Keratinocyte (primary cell): ENCODE measurements at regions not wholly inside any gene's neighbourhood (a gene's known extent, or its start where the extent isn't known, plus 50 kb on each side); places are given as distances from the start of the nearest gene placed in this dataset.

Source experiments
- DNase-seq: peaks from one replicate; pipeline ENCODE4 v3.0.0-alpha.2; 2011; ENCODE audit warnings: low read depth, missing footprints, low spot score
- FAIRE-seq: peaks from 2 replicates; lab custom pipeline; 2011; peaks lifted over from hg19 to GRCh38; lab: Jason Lieb, UNC
- H2AFZ ChIP-seq: 2 replicates; pipeline ENCODE4 v1.6.0; 2012; ENCODE audit warnings: low read length, control low read depth, inconsistent platforms; ENCODE audit not compliant: control insufficient read depth
- H3K27ac ChIP-seq: 2 replicates; pipeline ENCODE4 v1.5.1; 2011; ENCODE audit warnings: low read length; ENCODE audit not compliant: control insufficient read depth, insufficient read depth
- H3K27me3 ChIP-seq: 3 replicates; pipeline ENCODE4 v1.6.0; 2011; ENCODE audit warnings: low read length; ENCODE audit not compliant: control insufficient read depth, insufficient read depth; ENCODE audit errors: extremely low read depth
- H3K36me3 ChIP-seq, 2 experiments: 2 replicates in 1 of 2; 3 replicates in 1 of 2; pipeline ENCODE4 v1.5.1; 2011; ENCODE audit warnings: low read length in 2 of 2, mild to moderate bottlenecking in 1 of 2; ENCODE audit not compliant: control insufficient read depth in 2 of 2, insufficient read depth in 2 of 2; ENCODE audit errors: extremely low read depth in 1 of 2
- H3K4me1 ChIP-seq: 3 replicates; pipeline ENCODE4 v1.5.1; 2011; ENCODE audit warnings: low read length; ENCODE audit not compliant: control insufficient read depth, insufficient read depth; ENCODE audit errors: extremely low read depth
- H3K4me2 ChIP-seq: 3 replicates; pipeline ENCODE4 v1.6.0; 2011; ENCODE audit warnings: low read depth, low read length; ENCODE audit not compliant: control insufficient read depth, insufficient read depth; ENCODE audit errors: extremely low read depth
- H3K4me3 ChIP-seq, 3 experiments: fragments of 200-600 bp in 1 of 3; sonication (generic) in 1 of 3; 2 replicates in 2 of 3; 3 replicates in 1 of 3; pipeline ENCODE4 v1.5.1; 2011 to 2016; ENCODE audit warnings: low read length in 3 of 3, mild to moderate bottlenecking in 3 of 3, control low read depth in 2 of 3, inconsistent platforms in 1 of 3, low read depth in 1 of 3, mixed read lengths in 1 of 3, mixed run types in 1 of 3, moderate library complexity in 1 of 3; ENCODE audit not compliant: control insufficient read depth in 2 of 3, insufficient read depth in 2 of 3; ENCODE audit errors: extremely low read depth in 1 of 3
- H3K79me2 ChIP-seq: 2 replicates; pipeline ENCODE4 v1.6.0; 2012; ENCODE audit warnings: low read length; ENCODE audit not compliant: control insufficient read depth, insufficient read depth
- H3K9ac ChIP-seq: 3 replicates; pipeline ENCODE4 v1.6.0; 2011; ENCODE audit warnings: low read length; ENCODE audit not compliant: control insufficient read depth, insufficient read depth; ENCODE audit errors: extremely low read depth
- H3K9me1 ChIP-seq: 3 replicates; pipeline ENCODE4 v1.6.0; 2011; ENCODE audit warnings: low read length; ENCODE audit not compliant: control insufficient read depth, insufficient read depth; ENCODE audit errors: extremely low read depth
- H3K9me3 ChIP-seq: 2 replicates; pipeline ENCODE4 v1.5.1; 2012; ENCODE audit warnings: low read depth, low read length; ENCODE audit not compliant: control insufficient read depth
- H4K20me1 ChIP-seq: 3 replicates; pipeline ENCODE4 v1.6.0; 2011; ENCODE audit warnings: low read length; ENCODE audit not compliant: control insufficient read depth, insufficient read depth; ENCODE audit errors: extremely low read depth
- EZH2 ChIP-seq: IDR thresholded peaks from one replicate; pipeline ENCODE4 v1.6.1; 2012; ENCODE audit warnings: inconsistent platforms, mild to moderate bottlenecking, low read length, moderate library complexity
- dilution Hi-C: fragments of 300-500 bp; cut with MboI; formaldehyde crosslinking; loops from one replicate; pipeline ENCODE4 v1.7.0; 2020; ENCODE audit warnings: low sequenced_read_pairs; ENCODE audit not compliant: extremely low pct_ligation_motif_present
- TF ChIP-seq, protein P1 (sequence below), 3 experiments: IDR thresholded peaks in 1 of 3; conservative IDR thresholded peaks in 1 of 3; optimal IDR thresholded peaks in 1 of 3; 2 replicates in 2 of 3; 3 replicates in 1 of 3; pipeline versions ENCODE3 to v1.5.1; 2011; ENCODE audit warnings: low read length in 3 of 3, mild to moderate bottlenecking in 3 of 3, moderate library complexity in 2 of 3, control low read depth in 1 of 3, inconsistent platforms in 1 of 3; ENCODE audit not compliant: insufficient read depth in 2 of 3; ENCODE audit errors: extremely low read depth in 1 of 3

DNA sequence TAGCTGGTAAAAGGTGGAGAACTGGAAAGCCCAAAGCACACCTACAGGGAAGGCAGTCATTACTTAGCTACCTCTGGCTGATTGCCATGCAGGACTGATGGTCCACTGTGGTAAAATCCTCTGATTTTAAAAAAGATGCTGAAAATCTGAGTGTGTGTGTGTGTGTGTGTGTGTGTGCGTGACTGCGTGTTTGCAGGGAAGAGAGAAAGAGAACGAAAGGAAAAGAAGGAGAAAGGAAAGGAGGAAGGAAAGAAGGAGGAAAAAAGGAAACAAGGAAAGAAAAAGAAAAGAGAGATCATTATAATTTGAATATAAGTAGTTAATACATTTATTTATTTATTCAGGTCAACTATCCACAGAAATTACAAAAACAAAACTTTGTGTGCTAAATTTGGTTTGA is 488.7 kb upstream of the KCNMB2 start:
- H3K9ac ChIP-seq, result no peak overlapping the region
- no peaks in the 10 kb centered on the region for H3K27me3 ChIP-seq
- dilution Hi-C loops, result no loop called here
- TF ChIP-seq EZH2, result no peak
- TF ChIP-seq, protein P1, sequence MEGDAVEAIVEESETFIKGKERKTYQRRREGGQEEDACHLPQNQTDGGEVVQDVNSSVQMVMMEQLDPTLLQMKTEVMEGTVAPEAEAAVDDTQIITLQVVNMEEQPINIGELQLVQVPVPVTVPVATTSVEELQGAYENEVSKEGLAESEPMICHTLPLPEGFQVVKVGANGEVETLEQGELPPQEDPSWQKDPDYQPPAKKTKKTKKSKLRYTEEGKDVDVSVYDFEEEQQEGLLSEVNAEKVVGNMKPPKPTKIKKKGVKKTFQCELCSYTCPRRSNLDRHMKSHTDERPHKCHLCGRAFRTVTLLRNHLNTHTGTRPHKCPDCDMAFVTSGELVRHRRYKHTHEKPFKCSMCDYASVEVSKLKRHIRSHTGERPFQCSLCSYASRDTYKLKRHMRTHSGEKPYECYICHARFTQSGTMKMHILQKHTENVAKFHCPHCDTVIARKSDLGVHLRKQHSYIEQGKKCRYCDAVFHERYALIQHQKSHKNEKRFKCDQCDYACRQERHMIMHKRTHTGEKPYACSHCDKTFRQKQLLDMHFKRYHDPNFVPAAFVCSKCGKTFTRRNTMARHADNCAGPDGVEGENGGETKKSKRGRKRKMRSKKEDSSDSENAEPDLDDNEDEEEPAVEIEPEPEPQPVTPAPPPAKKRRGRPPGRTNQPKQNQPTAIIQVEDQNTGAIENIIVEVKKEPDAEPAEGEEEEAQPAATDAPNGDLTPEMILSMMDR (optimal IDR thresholded peaks at IDR 0.05 in 1 of 3, IDR thresholded peaks at IDR 0.05 in 1 of 3, conservative IDR thresholded peaks at IDR 0.05 in 1 of 3; ENCODE audit: extremely low read depth in 1 of 3, insufficient read depth in 2 of 3, low read length in 3 of 3), result no peak
- no peaks in the 10 kb centered on the region for H3K79me2 ChIP-seq
- no peak for FAIRE-seq
- no peak for DNase-seq
- no peak overlapping the region for H3K4me3 ChIP-seq
- H4K20me1 ChIP-seq, result no peaks in the 10 kb centered on the region
- H3K4me2 ChIP-seq, result no peak overlapping the region
- H3K27ac ChIP-seq, result no peak overlapping the region
- no peaks in the 10 kb centered on the region for H3K36me3 ChIP-seq
- H3K9me3 ChIP-seq, result no peaks in the 10 kb centered on the region
- H3K9me1 ChIP-seq, result no peaks in the 10 kb centered on the region
- H2AFZ ChIP-seq, result no peak overlapping the region
- no peaks in the 10 kb centered on the region for H3K4me1 ChIP-seq

DNA sequence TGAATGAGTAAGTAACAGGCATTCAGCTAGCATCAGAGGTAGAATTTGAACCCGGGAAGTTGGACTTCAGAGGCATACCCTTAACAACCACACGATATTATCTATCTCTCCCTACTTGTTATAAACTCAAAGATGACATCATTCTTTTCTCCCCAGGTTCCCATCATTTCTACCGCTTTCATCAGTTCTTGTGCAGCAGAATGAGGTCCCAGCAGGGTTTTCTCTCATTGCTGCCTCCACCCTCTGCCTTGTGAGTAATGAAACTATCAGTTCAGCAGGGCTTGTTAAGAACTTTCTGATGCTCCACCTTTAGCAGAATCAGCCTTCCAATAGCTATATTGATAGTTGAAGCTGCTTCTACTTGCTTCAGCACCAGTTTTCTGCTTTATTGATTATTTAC is 487.5 kb upstream of the KCNMB2 start:
- dilution Hi-C loops, result no loop called here
- no peaks in the 10 kb centered on the region for H3K4me1 ChIP-seq
- TF ChIP-seq, protein P1 (optimal IDR thresholded peaks at IDR 0.05 in 1 of 3, IDR thresholded peaks at IDR 0.05 in 1 of 3, conservative IDR thresholded peaks at IDR 0.05 in 1 of 3; ENCODE audit: extremely low read depth in 1 of 3, insufficient read depth in 2 of 3, low read length in 3 of 3), result no peak
- TF ChIP-seq EZH2, result no peak
- H3K9me3 ChIP-seq, result no peaks in the 10 kb centered on the region
- FAIRE-seq (no peak), DNase-seq (no peak)
- H2AFZ ChIP-seq, result no peak overlapping the region
- no peak overlapping the region for H3K4me3 ChIP-seq
- H4K20me1 ChIP-seq, result no peaks in the 10 kb centered on the region
- H3K27me3 ChIP-seq, result no peaks in the 10 kb centered on the region
- H3K27ac ChIP-seq, result no peak overlapping the region
- no peaks in the 10 kb centered on the region for H3K9me1 ChIP-seq
- H3K79me2 ChIP-seq, result no peaks in the 10 kb centered on the region
- no peak overlapping the region for H3K9ac ChIP-seq
- H3K36me3 ChIP-seq, result no peaks in the 10 kb centered on the region
- no peak overlapping the region for H3K4me2 ChIP-seq
